ENCODE measurements at regions not wholly inside any gene's neighbourhood (a gene's known extent, or its start where the extent isn't known, plus 50 kb on each side); places are given as distances from the start of the nearest gene placed in this dataset.

GRCh38 chr20:12044969-12045368 lies 127.3 kb downstream of the BTBD3 start:
- TF ChIP-seq CTCF (conservative IDR thresholded peaks at IDR 0.05; ENCODE audit: low read depth, low read length) (no peak), EZH2 (IDR thresholded peaks at IDR 0.05; ENCODE audit: low read length, unreplicated experiment) (no peak), EZH2phosphoT487 (IDR thresholded peaks at IDR 0.05; ENCODE audit: borderline replicate concordance, low read length) (no peak)

Measured in PC-3 (cell line).